ENCODE measurements at regions not wholly inside any gene's neighbourhood (a gene's known extent, or its start where the extent isn't known, plus 50 kb on each side); places are given as distances from the start of the nearest gene placed in this dataset.

DNA sequence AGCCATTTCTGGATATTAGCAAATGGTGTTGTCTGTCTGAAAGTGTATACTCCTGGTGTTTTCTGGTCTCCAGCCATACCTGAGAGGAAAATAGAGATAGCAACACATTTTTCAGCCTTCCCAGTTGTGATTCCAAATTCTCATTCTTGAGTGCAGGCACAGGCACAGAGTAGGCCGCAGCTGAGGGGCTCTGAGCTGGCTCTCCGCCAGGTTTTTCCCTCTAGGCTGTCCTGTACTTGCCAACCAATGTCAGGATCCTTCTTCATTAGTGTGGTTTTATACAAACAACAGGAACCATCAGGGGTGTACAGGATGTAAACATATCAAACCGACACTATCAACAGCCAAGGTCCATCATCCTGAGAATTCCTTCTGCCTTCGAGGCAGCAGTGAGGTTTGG lies 1733.6 kb upstream of the CELF4 start:
- Histone ChIP-seq H3K56ac (replicated peaks; ENCODE audit: insufficient read length, low read depth, low read length) (no peak overlapping the region), H3K9me3 (ENCODE audit: insufficient read depth in 2 of 2, low read depth in 1 of 2, low read length in 1 of 2) (no peaks in the 10 kb centered on the region), H2BK120ac (replicated peaks; ENCODE audit: low read depth, low read length) (no peak overlapping the region), H3K9ac (replicated peaks in 1 of 4; ENCODE audit: extremely low read depth in 1 of 4, low read depth in 3 of 4, low read length in 3 of 4) (no peak overlapping the region), H3K27ac (ENCODE audit: low read depth, low read length) (no peak overlapping the region), H3K18ac (ENCODE audit: extremely low read depth, low read length) (no peak overlapping the region), H4K20me1 (replicated peaks in 1 of 2; ENCODE audit: control insufficient read depth in 1 of 2, insufficient read depth in 2 of 2, low read length in 2 of 2) (no peaks in the 10 kb centered on the region), H4K5ac (ENCODE audit: insufficient read length, low read depth, low read length) (no peak overlapping the region), H3K23ac (ENCODE audit: insufficient read length) (no peak overlapping the region), H3K4me1 (replicated peaks in 1 of 4; ENCODE audit: control insufficient read depth in 3 of 4, insufficient read depth in 4 of 4, low read length in 3 of 4) (no peaks in the 10 kb centered on the region), H3K4me3 (ENCODE audit: extremely low read depth in 1 of 4, insufficient read depth in 2 of 4, low read depth in 3 of 4, low read length in 4 of 4) (no peak overlapping the region), H3K4ac (replicated peaks; ENCODE audit: insufficient read length, low read depth, low read length) (no peak overlapping the region), H3K14ac (ENCODE audit: insufficient read length) (no peak overlapping the region), H3K36me3 (ENCODE audit: control insufficient read depth in 2 of 4, insufficient read depth in 4 of 4, low read length in 3 of 4) (no peaks in the 10 kb centered on the region), H2AFZ (ENCODE audit: low read length) (no peak overlapping the region), H2BK12ac (ENCODE audit: low read depth, low read length) (no peak overlapping the region), H2BK15ac (ENCODE audit: low read length) (no peak overlapping the region), H3K4me2 (ENCODE audit: insufficient read depth in 1 of 2, low read depth in 2 of 2, low read length in 2 of 2) (no peak overlapping the region), H3K23me2 (ENCODE audit: low read depth, low read length) (no peaks in the 10 kb centered on the region), H2AK5ac (ENCODE audit: low read depth, low read length) (no peak overlapping the region), H3K79me2 (ENCODE audit: control insufficient read depth in 1 of 2, insufficient read depth in 2 of 2, low read length in 2 of 2) (no peaks in the 10 kb centered on the region), H3K79me1 (ENCODE audit: low read depth, low read length) (no peaks in the 10 kb centered on the region), H4K8ac (ENCODE audit: extremely low read depth, insufficient read depth, low read length) (no peak overlapping the region), H3K27me3 (replicated peaks in 1 of 4; ENCODE audit: control insufficient read depth in 3 of 4, extremely low read depth in 1 of 4, insufficient read depth in 3 of 4, low read length in 3 of 4) (no peaks in the 10 kb centered on the region), H2BK20ac (ENCODE audit: low read length) (no peak overlapping the region), H2BK5ac (ENCODE audit: low read depth, low read length) (no peak overlapping the region), H4K91ac (replicated peaks; ENCODE audit: insufficient read length, low read length) (no peak overlapping the region)
- TF ChIP-seq RFX5 (IDR thresholded peaks at IDR 0.05; ENCODE audit: borderline replicate concordance, low read depth, low read length) (no peak), TAF7 (optimal IDR thresholded peaks at IDR 0.05; ENCODE audit: borderline replicate concordance, low read depth, low read length) (no peak), CREB1 (IDR thresholded peaks at IDR 0.05) (no peak), CHD2 (IDR thresholded peaks at IDR 0.05; ENCODE audit: low read length) (no peak), CTBP2 (IDR thresholded peaks at IDR 0.05; ENCODE audit: borderline replicate concordance, insufficient read depth, insufficient read length, low read length) (no peak), CBX8 (IDR thresholded peaks at IDR 0.05; ENCODE audit: borderline replicate concordance, low read depth, low read length) (no peak), NRF1 (IDR thresholded peaks at IDR 0.05; ENCODE audit: low read depth, low read length) (no peak)
- TF ChIP-seq, protein P1, sequence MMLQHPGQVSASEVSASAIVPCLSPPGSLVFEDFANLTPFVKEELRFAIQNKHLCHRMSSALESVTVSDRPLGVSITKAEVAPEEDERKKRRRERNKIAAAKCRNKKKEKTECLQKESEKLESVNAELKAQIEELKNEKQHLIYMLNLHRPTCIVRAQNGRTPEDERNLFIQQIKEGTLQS (IDR thresholded peaks at IDR 0.05; ENCODE audit: insufficient read depth, low read depth, low read length) = no peak
- ChIA-PET POLR2A (ENCODE audit: partially characterized antibody) (no interaction called here), CTCF (ENCODE audit: partially characterized antibody) (interaction anchor here (0.6 kb wide), 1 partner anchor 18 kb away, joined by 3 read pairs; no protein-coding TSS in a partner anchor)
- DNase-seq (ENCODE audit: low read depth in 1 of 2, low spot score in 2 of 2) (no peak), FAIRE-seq (no peak)
- 89% methylated on average over 4 of the region's 4 CpGs; no CpG with 5 or more reads in 1 of the 2 experiments for WGBS, 2 experiments (ENCODE audit: extremely low coverage in 1 of 2, insufficient coverage in 1 of 2, insufficient read length in 1 of 2, insufficient replicate concordance in 2 of 2, low coverage in 1 of 2, low lambda C conversion rate in 2 of 2, missing lambda C conversion rate in 1 of 2)

Data from H1 (cell line).